ENCODE measurements at regions not wholly inside any gene's neighbourhood (a gene's known extent, or its start where the extent isn't known, plus 50 kb on each side); places are given as distances from the start of the nearest gene placed in this dataset.

- TF ChIP-seq CTCF (IDR thresholded peaks at IDR 0.05) (no peak), BCL3 (IDR thresholded peaks at IDR 0.05) (no peak), POLR2A (IDR thresholded peaks at IDR 0.05; ENCODE audit: low read length) (no peak), SREBF2 (IDR thresholded peaks at IDR 0.05) (no peak), NPAS2 (CRISPR knock-in tag; IDR thresholded peaks at IDR 0.05; ENCODE audit: borderline replicate concordance) (no peak), REST (IDR thresholded peaks at IDR 0.05) (no peak), MYC (IDR thresholded peaks at IDR 0.05; ENCODE audit: borderline replicate concordance, low read length) (no peak), CHD2 (IDR thresholded peaks at IDR 0.05; ENCODE audit: low read length, partially characterized antibody) (no peak), KDM1A (IDR thresholded peaks at IDR 0.05; ENCODE audit: low read depth) (no peak), EP300 (IDR thresholded peaks at IDR 0.05) (no peak), ELK1 (IDR thresholded peaks at IDR 0.05; ENCODE audit: low read depth, low read length) (no peak), CHD4 (IDR thresholded peaks at IDR 0.05; ENCODE audit: borderline replicate concordance) (no peak)
These were observed 1300.5 kb upstream of the DDX18 start for GRCh38 chr2:116513991-116514390.

Data from A549 (cell line).